HL-60 (cell line): ENCODE measurements at regions not wholly inside any gene's neighbourhood (a gene's known extent, or its start where the extent isn't known, plus 50 kb on each side); places are given as distances from the start of the nearest gene placed in this dataset.

Experiments used
- DNase-seq, 2 experiments: peaks; one replicate each; pipeline ENCODE4 v3.0.0-alpha.2; 2010 to 2020; ENCODE audit warnings: low read depth in 1 of 2, low spot score in 1 of 2
- H3K27ac ChIP-seq: fragments of 250-450 bp; sonication (Bioruptor Pico); replicated peaks from 2 replicates; pipeline ENCODE4 v1.5.1; 2020; ENCODE audit warnings: mild to moderate bottlenecking, moderate library complexity
- H3K27me3 ChIP-seq: fragments of 250-450 bp; sonication (Bioruptor Pico); 2 replicates; pipeline ENCODE4 v1.5.1; 2021; ENCODE audit warnings: mild to moderate bottlenecking, moderate library complexity; ENCODE audit not compliant: insufficient read depth, poor library complexity, severe bottlenecking
- H3K4me3 ChIP-seq: replicated peaks from 2 replicates; pipeline ENCODE4 v1.5.1; 2011; ENCODE audit warnings: mild to moderate bottlenecking, control low read depth, low read length; ENCODE audit not compliant: insufficient read depth
- CTCF ChIP-seq: IDR thresholded peaks from one replicate; pipeline ENCODE4 v1.5.1; 2011; ENCODE audit warnings: low read length, control low read depth, inconsistent platforms; ENCODE audit not compliant: insufficient read depth
- GABPA ChIP-seq: IDR thresholded peaks from 2 replicates; pipeline ENCODE4 v1.6.1; 2012; ENCODE audit warnings: low read depth
- POLR2AphosphoS5 ChIP-seq: IDR thresholded peaks from 2 replicates; pipeline ENCODE4 v1.6.1; 2012; ENCODE audit warnings: low read depth
- REST ChIP-seq: IDR thresholded peaks from 2 replicates; pipeline ENCODE4 v1.6.1; 2012; ENCODE audit warnings: low read depth; ENCODE audit not compliant: insufficient replicate concordance
- SPI1 ChIP-seq: IDR thresholded peaks from 2 replicates; pipeline ENCODE4 v1.6.1; 2012; ENCODE audit warnings: low read depth, mild to moderate bottlenecking, borderline replicate concordance

GRCh38 chr7:81245353-81245752 lies 326.5 kb upstream of the SEMA3C start:
- no peaks in the 10 kb centered on the region for H3K27me3 ChIP-seq
- TF ChIP-seq CTCF = no peak
- TF ChIP-seq POLR2AphosphoS5 = no peak
- TF ChIP-seq SPI1 = no peak
- TF ChIP-seq REST = no peak
- no peak for TF ChIP-seq GABPA
- no peak overlapping the region for H3K27ac ChIP-seq
- DNase-seq = no peak
- H3K4me3 ChIP-seq = no peak overlapping the region

DNA sequence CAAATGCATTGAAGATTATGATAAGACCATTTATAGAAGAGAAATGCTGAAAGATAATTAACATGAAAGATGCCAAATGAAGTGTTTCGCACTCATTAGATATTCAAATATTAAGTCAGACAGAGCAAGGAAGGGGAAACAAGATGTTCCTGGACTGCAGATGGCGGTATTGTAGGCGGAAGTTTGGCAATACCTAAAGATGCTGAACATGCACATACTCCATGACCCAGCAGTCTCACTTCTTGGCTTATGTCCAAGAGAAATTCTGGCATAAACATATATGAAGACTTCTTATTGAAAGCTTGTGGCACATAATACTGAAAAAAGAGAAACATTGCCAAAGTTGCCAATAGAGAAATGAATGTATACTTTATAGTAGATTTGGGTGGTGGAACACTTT lies 325.4 kb upstream of the SEMA3C start:
- no peak for TF ChIP-seq SPI1
- no peak for TF ChIP-seq REST
- TF ChIP-seq POLR2AphosphoS5 = no peak
- TF ChIP-seq CTCF = no peak
- TF ChIP-seq GABPA = no peak
- H3K27ac ChIP-seq = no peak overlapping the region
- H3K27me3 ChIP-seq = no peaks in the 10 kb centered on the region
- no peak overlapping the region for H3K4me3 ChIP-seq
- DNase-seq = peak; percentile 14 to 43

- Histone ChIP-seq H3K4me3 (no peak overlapping the region), H3K27ac (no peak overlapping the region), H3K27me3 (no peaks in the 10 kb centered on the region)
- DNase-seq = no peak
- TF ChIP-seq GABPA (no peak), CTCF (no peak), REST (no peak), SPI1 (no peak), POLR2AphosphoS5 (no peak)
Observed at GRCh38 chr7:81236560-81236959, 317.7 kb upstream of the SEMA3C start.
